Liver (tissue), 3 donors: ENCODE measurements at regions not wholly inside any gene's neighbourhood (a gene's known extent, or its start where the extent isn't known, plus 50 kb on each side); places are given as distances from the start of the nearest gene placed in this dataset.

Experiments used
- ATF3 ChIP-seq: IDR thresholded peaks from 2 replicates; pipeline ENCODE4 v1.6.1; 2016; ENCODE audit warnings: antibody characterized with exemption
- EGR1 ChIP-seq, 2 donors: IDR thresholded peaks; 2 replicates each; pipeline ENCODE4 v1.6.1; 2016 to 2018; ENCODE audit warnings: antibody characterized with exemption in 2 of 2, low read depth in 2 of 2
- GABPA ChIP-seq, 2 donors: IDR thresholded peaks in 1 of 2; conservative IDR thresholded peaks in 1 of 2; 2 replicates each; pipeline ENCODE4 v1.6.1; 2016; ENCODE audit warnings: antibody characterized with exemption in 2 of 2, mild to moderate bottlenecking in 1 of 2, moderate library complexity in 1 of 2
- HNF4G ChIP-seq: IDR thresholded peaks from 2 replicates; pipeline ENCODE4 v1.6.1; 2016; ENCODE audit warnings: antibody characterized with exemption
- JUND ChIP-seq, 2 donors: IDR thresholded peaks; 2 replicates each; pipeline ENCODE4 v1.6.1; 2016; ENCODE audit warnings: antibody characterized with exemption in 2 of 2
- MAX ChIP-seq: IDR thresholded peaks from 2 replicates; pipeline ENCODE4 v1.6.1; 2016; ENCODE audit warnings: antibody characterized with exemption
- RAD21 ChIP-seq, 2 donors: IDR thresholded peaks; 2 replicates each; pipeline ENCODE4 v1.6.1; 2016; ENCODE audit warnings: antibody characterized with exemption in 2 of 2, mild to moderate bottlenecking in 2 of 2
- REST ChIP-seq: IDR thresholded peaks from 2 replicates; pipeline ENCODE4 v1.6.1; 2016; ENCODE audit warnings: antibody characterized with exemption, mild to moderate bottlenecking
- SP1 ChIP-seq: IDR thresholded peaks from 2 replicates; pipeline ENCODE4 v1.6.1; 2018; ENCODE audit warnings: antibody characterized with exemption, mild to moderate bottlenecking
- TF ChIP-seq, protein P1 (sequence below): fragments of 150-350 bp; IDR thresholded peaks from 2 replicates; pipeline ENCODE4 v1.5.1; 2017; ENCODE audit warnings: improper control_type of control experiment, low read depth, low read length; ENCODE audit not compliant: missing input control
- TF ChIP-seq, protein P2 (sequence below): IDR thresholded peaks from 2 replicates; pipeline ENCODE4 v1.6.1; 2016; ENCODE audit warnings: antibody characterized with exemption
- donor health status: healthy.
- donor health status: healthy.

DNA sequence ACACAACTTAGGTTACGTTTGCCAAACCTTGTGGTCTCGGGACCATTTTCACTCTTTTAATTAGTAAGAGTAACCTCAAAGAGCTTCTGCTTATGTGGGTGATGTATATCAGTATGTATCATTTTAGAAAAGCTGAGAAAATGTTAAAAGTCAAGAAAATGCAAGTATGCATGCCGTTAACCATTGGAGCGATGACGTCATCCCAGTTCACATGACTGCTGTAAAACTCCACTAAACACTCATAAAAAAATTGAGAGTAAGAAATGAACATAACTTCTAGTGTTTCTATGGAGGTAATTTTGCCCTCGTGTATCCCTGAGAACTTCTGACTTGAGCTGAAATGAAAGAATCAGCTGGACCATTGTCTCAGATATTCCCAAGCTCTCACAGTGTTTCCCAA is 250.0 kb upstream of the CDH4 start:
- TF ChIP-seq, protein P1, sequence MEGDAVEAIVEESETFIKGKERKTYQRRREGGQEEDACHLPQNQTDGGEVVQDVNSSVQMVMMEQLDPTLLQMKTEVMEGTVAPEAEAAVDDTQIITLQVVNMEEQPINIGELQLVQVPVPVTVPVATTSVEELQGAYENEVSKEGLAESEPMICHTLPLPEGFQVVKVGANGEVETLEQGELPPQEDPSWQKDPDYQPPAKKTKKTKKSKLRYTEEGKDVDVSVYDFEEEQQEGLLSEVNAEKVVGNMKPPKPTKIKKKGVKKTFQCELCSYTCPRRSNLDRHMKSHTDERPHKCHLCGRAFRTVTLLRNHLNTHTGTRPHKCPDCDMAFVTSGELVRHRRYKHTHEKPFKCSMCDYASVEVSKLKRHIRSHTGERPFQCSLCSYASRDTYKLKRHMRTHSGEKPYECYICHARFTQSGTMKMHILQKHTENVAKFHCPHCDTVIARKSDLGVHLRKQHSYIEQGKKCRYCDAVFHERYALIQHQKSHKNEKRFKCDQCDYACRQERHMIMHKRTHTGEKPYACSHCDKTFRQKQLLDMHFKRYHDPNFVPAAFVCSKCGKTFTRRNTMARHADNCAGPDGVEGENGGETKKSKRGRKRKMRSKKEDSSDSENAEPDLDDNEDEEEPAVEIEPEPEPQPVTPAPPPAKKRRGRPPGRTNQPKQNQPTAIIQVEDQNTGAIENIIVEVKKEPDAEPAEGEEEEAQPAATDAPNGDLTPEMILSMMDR, result no peak
- TF ChIP-seq MAX (no peak), ATF3 (no peak), GABPA (IDR thresholded peaks at IDR 0.05 in 1 of 2, conservative IDR thresholded peaks at IDR 0.05 in 1 of 2) (no peak), EGR1 (IDR thresholded peaks at IDR 0.05; ENCODE audit: low read depth in 2 of 2) (no peak), SP1 (no peak), JUND (IDR thresholded peaks at IDR 0.05) (no peak), HNF4G (no peak), REST (no peak), RAD21 (IDR thresholded peaks at IDR 0.05) (no peak)
- TF ChIP-seq, protein P2, sequence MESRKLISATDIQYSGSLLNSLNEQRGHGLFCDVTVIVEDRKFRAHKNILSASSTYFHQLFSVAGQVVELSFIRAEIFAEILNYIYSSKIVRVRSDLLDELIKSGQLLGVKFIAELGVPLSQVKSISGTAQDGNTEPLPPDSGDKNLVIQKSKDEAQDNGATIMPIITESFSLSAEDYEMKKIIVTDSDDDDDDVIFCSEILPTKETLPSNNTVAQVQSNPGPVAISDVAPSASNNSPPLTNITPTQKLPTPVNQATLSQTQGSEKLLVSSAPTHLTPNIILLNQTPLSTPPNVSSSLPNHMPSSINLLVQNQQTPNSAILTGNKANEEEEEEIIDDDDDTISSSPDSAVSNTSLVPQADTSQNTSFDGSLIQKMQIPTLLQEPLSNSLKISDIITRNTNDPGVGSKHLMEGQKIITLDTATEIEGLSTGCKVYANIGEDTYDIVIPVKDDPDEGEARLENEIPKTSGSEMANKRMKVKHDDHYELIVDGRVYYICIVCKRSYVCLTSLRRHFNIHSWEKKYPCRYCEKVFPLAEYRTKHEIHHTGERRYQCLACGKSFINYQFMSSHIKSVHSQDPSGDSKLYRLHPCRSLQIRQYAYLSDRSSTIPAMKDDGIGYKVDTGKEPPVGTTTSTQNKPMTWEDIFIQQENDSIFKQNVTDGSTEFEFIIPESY, result no peak
